ENCODE measurements at regions not wholly inside any gene's neighbourhood (a gene's known extent, or its start where the extent isn't known, plus 50 kb on each side); places are given as distances from the start of the nearest gene placed in this dataset.

- TF ChIP-seq, protein P1, sequence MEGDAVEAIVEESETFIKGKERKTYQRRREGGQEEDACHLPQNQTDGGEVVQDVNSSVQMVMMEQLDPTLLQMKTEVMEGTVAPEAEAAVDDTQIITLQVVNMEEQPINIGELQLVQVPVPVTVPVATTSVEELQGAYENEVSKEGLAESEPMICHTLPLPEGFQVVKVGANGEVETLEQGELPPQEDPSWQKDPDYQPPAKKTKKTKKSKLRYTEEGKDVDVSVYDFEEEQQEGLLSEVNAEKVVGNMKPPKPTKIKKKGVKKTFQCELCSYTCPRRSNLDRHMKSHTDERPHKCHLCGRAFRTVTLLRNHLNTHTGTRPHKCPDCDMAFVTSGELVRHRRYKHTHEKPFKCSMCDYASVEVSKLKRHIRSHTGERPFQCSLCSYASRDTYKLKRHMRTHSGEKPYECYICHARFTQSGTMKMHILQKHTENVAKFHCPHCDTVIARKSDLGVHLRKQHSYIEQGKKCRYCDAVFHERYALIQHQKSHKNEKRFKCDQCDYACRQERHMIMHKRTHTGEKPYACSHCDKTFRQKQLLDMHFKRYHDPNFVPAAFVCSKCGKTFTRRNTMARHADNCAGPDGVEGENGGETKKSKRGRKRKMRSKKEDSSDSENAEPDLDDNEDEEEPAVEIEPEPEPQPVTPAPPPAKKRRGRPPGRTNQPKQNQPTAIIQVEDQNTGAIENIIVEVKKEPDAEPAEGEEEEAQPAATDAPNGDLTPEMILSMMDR (IDR thresholded peaks at IDR 0.05): no peak
- no peak for TF ChIP-seq POLR2A (IDR thresholded peaks at IDR 0.05)
Observed at GRCh38 chr18:42165922-42166513, 211.0 kb downstream of the PIK3C3 start.

Data from heart left ventricle (tissue), 13 donors.